ENCODE measurements at regions not wholly inside any gene's neighbourhood (a gene's known extent, or its start where the extent isn't known, plus 50 kb on each side); places are given as distances from the start of the nearest gene placed in this dataset.

DNA sequence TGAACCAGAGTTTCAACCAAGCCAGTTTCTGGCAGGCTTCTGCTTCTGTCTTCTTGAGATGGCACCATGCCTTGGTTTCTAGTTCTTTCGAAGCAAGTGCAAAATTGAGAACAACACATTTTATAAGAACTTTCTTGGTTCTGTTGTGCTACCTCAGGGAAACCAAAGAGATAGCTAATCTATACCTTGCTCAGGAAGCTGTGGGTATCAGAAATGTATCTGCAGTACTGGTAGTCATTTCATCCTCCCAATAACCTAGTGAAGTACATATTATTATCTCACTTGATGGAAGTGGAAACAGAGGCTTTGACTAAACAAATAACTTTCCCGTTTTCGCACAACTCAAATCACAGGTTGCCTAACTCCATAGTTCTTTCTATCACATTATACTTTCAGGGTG is 246.6 kb downstream of the ENC1 start:
- Histone ChIP-seq H4K20me1 (ENCODE audit: insufficient read depth, low read length, poor library complexity, severe bottlenecking) (no peaks in the 10 kb centered on the region), H3K79me2 (ENCODE audit: insufficient read depth, low read length) (no peaks in the 10 kb centered on the region), H3K9me2 (replicated peaks; ENCODE audit: low read depth, low read length) (no peaks in the 10 kb centered on the region), H2AFZ (ENCODE audit: low read length) (no peak overlapping the region), H3K4me3 (ENCODE audit: low read length, poor library complexity, severe bottlenecking) (no peak overlapping the region), H3K9me3 (ENCODE audit: insufficient read depth, low read depth, low read length) (no peaks in the 10 kb centered on the region), H3K36me3 (ENCODE audit: insufficient read depth, low read length) (no peaks in the 10 kb centered on the region), H3K9ac (ENCODE audit: low read depth, low read length, poor library complexity, severe bottlenecking) (no peak overlapping the region), H3F3A (ENCODE audit: low read depth) (no peaks in the 10 kb centered on the region), H3K27me3 (ENCODE audit: insufficient read depth, low read length, poor library complexity, severe bottlenecking) (no peaks in the 10 kb centered on the region), H3K4me2 (ENCODE audit: low read depth, low read length, poor library complexity, severe bottlenecking) (no peak overlapping the region), H3K4me1 (ENCODE audit: insufficient read depth, low read length, poor library complexity, severe bottlenecking) (peaks cover 42% of the 10 kb centered on the region)
- TF ChIP-seq EZH2phosphoT487 (IDR thresholded peaks at IDR 0.05; ENCODE audit: borderline replicate concordance) = no peak
- TF ChIP-seq, protein P1, sequence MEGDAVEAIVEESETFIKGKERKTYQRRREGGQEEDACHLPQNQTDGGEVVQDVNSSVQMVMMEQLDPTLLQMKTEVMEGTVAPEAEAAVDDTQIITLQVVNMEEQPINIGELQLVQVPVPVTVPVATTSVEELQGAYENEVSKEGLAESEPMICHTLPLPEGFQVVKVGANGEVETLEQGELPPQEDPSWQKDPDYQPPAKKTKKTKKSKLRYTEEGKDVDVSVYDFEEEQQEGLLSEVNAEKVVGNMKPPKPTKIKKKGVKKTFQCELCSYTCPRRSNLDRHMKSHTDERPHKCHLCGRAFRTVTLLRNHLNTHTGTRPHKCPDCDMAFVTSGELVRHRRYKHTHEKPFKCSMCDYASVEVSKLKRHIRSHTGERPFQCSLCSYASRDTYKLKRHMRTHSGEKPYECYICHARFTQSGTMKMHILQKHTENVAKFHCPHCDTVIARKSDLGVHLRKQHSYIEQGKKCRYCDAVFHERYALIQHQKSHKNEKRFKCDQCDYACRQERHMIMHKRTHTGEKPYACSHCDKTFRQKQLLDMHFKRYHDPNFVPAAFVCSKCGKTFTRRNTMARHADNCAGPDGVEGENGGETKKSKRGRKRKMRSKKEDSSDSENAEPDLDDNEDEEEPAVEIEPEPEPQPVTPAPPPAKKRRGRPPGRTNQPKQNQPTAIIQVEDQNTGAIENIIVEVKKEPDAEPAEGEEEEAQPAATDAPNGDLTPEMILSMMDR (conservative IDR thresholded peaks at IDR 0.05; ENCODE audit: low read length) = no peak

- no peaks in the 10 kb centered on the region for H4K20me1 ChIP-seq (ENCODE audit: insufficient read depth, low read length, poor library complexity, severe bottlenecking)
- H3K4me2 ChIP-seq (ENCODE audit: low read depth, low read length, poor library complexity, severe bottlenecking) = no peak overlapping the region
- no peaks in the 10 kb centered on the region for H3K9me3 ChIP-seq (ENCODE audit: insufficient read depth, low read depth, low read length)
- no peaks in the 10 kb centered on the region for H3K36me3 ChIP-seq (ENCODE audit: insufficient read depth, low read length)
- peaks cover 42% of the 10 kb centered on the region for H3K4me1 ChIP-seq (ENCODE audit: insufficient read depth, low read length, poor library complexity, severe bottlenecking)
- H3K9ac ChIP-seq (ENCODE audit: low read depth, low read length, poor library complexity, severe bottlenecking) = no peak overlapping the region
- H3F3A ChIP-seq (ENCODE audit: low read depth) = no peaks in the 10 kb centered on the region
- no peaks in the 10 kb centered on the region for H3K27me3 ChIP-seq (ENCODE audit: insufficient read depth, low read length, poor library complexity, severe bottlenecking)
- H2AFZ ChIP-seq (ENCODE audit: low read length) = no peak overlapping the region
- no peak for TF ChIP-seq EZH2phosphoT487 (IDR thresholded peaks at IDR 0.05; ENCODE audit: borderline replicate concordance)
- TF ChIP-seq, protein P1 (conservative IDR thresholded peaks at IDR 0.05; ENCODE audit: low read length) = no peak
- no peaks in the 10 kb centered on the region for H3K9me2 ChIP-seq (replicated peaks; ENCODE audit: low read depth, low read length)
- H3K4me3 ChIP-seq (ENCODE audit: low read length, poor library complexity, severe bottlenecking) = no peak overlapping the region
- H3K79me2 ChIP-seq (ENCODE audit: insufficient read depth, low read length) = no peaks in the 10 kb centered on the region
Observed at GRCh38 chr5:74392711-74393351, 247.7 kb downstream of the ENC1 start.

DNA sequence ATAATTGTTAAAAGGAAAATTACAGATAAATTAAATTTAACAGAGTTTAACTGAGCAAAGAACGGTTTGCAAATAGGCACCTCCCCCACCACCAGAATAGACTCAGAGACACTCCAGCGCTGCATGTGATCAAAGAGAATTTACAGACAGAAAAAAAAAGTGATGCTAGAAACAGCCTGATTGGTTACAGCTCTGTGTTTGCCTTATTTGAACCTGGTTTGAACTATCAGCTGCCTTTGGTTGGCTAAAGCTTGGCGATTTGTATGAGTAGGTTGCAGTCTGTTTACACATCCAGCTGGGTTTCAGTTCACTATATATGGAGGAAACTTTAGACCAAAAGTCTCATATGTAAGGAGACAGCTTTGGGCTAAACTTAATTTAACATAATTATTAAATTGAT is 249.1 kb downstream of the ENC1 start:
- Histone ChIP-seq H3K9me2 (replicated peaks; ENCODE audit: low read depth, low read length) (no peaks in the 10 kb centered on the region), H3F3A (ENCODE audit: low read depth) (no peaks in the 10 kb centered on the region), H4K20me1 (ENCODE audit: insufficient read depth, low read length, poor library complexity, severe bottlenecking) (no peaks in the 10 kb centered on the region), H3K9ac (ENCODE audit: low read depth, low read length, poor library complexity, severe bottlenecking) (no peak overlapping the region), H3K4me1 (ENCODE audit: insufficient read depth, low read length, poor library complexity, severe bottlenecking) (peaks cover 38% of the 10 kb centered on the region), H3K27me3 (ENCODE audit: insufficient read depth, low read length, poor library complexity, severe bottlenecking) (no peaks in the 10 kb centered on the region), H3K4me3 (ENCODE audit: low read length, poor library complexity, severe bottlenecking) (no peak overlapping the region), H3K36me3 (ENCODE audit: insufficient read depth, low read length) (no peaks in the 10 kb centered on the region), H3K79me2 (ENCODE audit: insufficient read depth, low read length) (no peaks in the 10 kb centered on the region), H2AFZ (ENCODE audit: low read length) (no peak overlapping the region), H3K4me2 (ENCODE audit: low read depth, low read length, poor library complexity, severe bottlenecking) (no peak overlapping the region), H3K9me3 (ENCODE audit: insufficient read depth, low read depth, low read length) (0 out of 2 replicates have a peak, but pooled peaks cover 7% of the 10 kb centered on the region)
- no peak for TF ChIP-seq EZH2phosphoT487 (IDR thresholded peaks at IDR 0.05; ENCODE audit: borderline replicate concordance)
- TF ChIP-seq, protein P1 (conservative IDR thresholded peaks at IDR 0.05; ENCODE audit: low read length) = no peak

Data from Loucy (cell line).